ENCODE measurements at regions not wholly inside any gene's neighbourhood (a gene's known extent, or its start where the extent isn't known, plus 50 kb on each side); places are given as distances from the start of the nearest gene placed in this dataset.

DNA sequence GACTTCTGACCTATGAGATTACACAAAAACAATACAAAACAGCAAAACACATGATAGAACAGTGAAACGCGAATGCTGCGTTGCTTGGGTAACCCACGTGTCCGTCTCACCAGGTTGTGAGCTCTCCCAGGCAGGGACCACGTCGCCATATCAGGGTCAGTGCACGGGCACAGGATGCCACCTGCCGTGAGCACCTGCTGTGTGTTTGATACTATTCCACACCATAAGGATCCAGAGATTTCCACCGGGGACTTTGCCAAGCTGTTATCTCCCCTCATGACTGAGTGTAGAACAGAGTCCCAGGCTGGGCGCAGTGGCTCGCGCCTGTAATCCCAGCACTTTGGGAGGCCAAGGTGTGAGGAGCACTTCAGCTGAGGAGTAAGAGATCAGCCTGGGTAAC lies 288.0 kb downstream of the BMP7 start:
- no peak for DNase-seq

DNA sequence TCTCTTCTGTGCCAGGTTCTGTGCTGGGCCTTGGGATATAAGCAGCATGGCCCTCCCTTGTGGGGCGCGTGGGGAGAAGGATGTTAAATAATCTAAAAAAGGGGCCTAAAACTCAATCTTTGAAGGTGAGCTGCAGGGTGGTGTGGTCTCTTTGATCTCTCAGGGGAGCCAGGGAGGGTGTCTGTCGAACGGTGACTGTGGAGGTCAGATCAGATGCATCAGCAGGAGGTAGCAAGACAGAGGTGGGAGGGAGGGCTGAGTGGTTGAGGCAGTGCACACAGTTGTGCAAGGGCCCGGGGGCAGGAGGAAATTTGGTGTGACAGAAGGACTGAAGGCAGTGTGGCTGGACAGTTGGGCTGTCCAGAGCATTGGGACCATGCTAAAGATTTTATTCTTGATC lies 287.3 kb downstream of the BMP7 start:
- no peak for DNase-seq

DNA sequence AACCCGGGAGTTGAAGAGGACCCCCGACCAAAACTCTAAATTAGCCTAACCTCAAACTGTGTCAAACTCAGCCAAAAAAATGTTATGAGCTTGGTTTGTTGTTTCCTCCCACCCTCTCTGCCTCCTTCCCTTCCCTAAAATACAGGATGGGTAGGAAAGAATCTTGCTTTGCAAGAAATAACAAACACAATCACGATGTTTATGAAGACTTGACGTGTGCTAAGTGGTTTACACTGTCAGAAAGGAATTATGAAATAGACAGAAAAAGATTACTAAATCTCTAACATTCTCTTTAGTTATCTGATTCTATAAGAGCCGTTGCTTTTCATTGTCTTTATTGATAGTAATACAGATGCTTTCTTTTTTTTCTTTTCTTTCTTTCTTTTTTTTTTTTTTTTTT lies 285.1 kb downstream of the BMP7 start:
- DNase-seq, result no peak

DNA sequence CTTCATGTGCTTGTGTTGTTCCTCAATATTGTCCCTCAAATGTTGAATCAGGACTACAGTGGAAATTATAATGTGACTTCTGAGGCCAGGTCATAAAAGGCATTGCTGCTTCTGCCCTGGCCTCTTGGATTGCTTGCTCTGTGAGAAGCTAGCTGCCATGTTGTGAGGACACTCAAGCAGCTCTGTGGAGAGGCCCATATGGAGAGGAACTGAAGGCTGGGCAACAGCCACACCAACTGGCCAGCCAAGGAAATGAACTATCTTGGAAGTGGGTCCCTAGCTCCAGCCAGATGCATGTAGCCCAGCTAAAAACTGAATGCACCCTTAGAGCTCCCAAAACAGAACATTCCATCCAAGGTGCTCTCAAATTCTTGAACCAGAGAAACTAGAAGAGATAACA lies 282.6 kb downstream of the BMP7 start:
- DNase-seq, result no peak

DNA sequence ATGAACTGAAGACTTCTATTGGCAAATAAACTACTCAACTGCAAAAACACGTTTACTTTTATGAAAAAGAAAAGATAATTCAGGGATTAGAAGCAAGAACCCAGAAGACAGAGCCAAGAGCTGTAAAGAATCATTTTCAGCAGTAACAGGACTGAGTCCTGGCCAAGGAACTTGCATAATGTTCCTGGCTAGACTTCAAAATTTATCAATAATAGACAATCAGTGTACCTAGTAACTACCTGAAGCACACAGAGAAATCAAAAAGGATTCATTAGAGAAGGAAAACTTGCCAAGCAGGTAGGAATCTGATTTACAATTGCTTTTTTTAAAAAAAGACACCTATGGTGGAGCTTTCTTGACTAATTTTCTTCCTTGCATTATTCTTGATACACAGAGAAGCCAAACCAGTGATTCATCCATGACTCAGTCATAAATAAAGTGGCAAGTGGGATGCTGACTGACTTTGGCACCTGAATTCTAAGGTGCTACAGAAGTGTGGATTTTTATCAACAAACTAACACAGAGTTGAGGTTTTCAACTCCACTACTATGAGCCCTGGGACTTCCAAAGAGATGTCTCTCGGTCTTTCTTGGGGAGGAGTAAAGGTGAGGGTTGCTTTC lies 281.3 kb downstream of the BMP7 start:
- no peak for DNase-seq

DNA sequence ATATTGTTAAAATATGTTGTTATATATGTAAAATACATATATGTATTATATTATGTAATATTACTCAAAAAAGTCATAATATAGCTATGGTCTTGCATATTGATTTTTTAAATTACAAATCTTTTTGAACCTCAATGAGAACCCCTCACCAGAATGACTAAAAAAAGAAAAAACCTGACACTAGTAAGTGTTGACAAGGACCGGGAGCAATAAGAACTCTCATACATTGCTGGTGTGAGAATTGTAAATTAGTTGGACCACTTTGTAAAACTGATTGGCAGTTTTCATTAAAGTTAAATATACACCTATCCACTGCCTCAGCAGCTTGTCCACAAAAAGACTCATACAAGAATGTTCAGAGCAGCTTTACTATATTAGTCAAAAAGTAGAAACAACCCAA lies 280.0 kb downstream of the BMP7 start:
- no peak for DNase-seq

DNA sequence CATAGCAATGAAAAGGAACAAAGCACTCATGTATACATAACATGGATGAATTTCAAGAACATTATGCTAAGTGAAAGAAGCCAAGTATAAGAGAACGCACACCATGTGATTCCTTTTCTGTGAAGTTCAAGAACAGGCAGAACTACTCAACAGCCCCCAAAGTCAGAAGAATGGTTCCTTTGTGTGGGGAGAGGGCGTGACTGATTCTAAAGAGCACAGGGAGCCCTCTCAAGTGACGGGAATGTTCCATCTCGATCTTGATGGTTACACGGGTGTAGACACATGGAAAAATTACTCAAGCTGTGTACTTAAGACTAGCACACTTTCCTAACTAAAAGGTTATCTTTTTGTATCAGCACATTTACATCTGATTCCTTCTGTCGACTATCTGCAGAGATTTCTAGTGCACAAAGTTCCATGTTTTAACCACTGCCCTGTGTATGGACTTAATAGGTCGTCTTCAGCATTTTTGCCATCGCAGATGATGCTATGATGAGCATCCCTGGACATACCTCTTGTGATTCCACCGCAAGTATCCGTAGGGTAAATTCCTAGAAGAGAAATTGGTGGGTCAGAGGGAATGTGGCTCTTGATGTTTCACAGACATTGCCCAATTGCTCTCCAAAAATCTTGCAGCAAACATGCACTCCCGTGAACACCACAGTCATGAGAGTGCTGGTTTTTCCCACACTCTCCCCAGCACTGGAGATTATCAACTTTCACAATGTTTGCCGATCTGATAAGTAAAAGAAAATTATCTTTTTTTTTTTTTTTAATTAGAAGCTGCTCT lies 279.3 kb downstream of the BMP7 start:
- no peak for DNase-seq

DNA sequence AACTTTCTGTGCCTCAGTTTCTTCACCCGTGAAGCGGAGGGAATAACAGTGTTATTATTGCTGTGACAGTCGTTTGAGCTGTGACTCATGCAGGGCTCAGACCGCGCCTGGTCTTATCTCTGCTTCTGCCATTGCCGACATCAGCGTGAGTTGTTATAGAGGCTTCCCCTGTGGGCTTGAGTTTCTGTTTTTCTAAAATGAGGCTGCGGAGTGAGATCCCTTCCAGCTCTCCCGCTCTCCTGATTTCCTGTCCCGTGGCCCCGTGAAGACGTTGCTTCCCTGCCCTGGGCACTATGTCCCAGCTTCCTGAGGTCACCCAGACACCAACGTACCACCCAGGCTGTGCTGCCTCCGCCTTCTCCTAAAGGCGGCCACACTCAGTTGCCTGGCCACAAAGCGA lies 278.5 kb downstream of the BMP7 start:
- DNase-seq, result no peak

DNA sequence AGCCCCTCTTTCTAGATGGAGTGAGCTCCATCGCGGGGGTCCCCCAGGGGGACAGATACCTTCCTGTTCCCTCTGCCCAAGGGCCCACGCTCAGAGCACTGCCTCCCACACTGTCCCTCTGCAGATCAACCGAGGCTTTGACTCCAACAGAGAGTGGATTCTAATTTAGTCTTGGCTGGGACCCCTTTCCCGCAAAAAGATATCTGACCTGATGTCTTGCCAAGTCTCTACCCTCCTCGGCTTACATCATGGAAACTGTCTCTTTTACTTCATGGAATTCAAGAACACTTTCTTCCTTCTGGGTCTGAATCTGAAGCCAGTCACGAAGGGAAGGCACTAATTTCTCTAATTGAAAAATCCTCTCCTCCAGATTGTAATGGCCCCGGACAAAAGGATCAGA lies 278.0 kb downstream of the BMP7 start:
- DNase-seq, result no peak

DNA sequence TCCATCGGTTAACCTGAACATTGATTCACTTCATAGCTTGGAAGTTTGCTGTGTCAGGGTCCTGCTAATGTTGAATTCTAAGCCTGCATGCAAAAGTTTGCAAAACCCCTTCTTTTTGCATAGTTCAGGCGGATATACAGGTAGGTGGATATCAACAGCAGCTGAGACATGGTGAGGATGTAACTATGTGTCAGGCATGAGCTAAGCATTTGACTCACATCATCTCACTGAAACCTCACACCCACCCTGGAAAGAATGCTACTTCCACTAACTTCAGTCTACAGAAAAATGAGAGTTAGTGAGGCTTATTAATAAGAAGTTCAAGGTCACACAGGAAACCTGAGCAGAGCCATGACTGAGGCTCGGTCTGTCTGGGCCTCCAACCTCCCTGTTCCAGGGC lies 276.9 kb downstream of the BMP7 start:
- no peak for DNase-seq

DNA sequence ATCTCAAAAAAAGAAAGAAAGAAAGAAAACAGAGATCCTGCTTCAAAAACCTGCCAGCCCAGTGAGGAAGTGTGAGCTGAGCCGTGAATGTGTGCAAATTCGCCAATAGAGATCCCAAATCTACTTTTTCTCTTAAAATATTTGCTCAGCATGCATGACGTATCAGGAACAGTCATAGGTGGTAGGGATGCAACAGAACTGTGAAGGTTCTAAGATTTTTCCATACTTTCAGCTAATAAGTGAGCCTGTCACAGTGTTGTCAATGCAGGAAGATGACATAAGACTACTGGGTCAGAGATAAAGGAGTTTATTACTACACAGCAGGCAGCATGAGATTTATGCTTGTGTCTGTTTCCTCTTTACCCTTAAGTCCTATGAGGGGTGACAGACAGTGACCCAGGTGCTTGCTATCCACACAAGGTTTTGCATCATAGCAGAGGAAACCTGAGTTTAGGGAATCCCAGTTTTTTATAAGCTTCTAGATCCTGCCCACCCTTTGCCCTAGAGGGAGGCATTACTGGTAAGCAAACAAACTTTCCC lies 273.4 kb downstream of the BMP7 start:
- DNase-seq, result no peak

DNA sequence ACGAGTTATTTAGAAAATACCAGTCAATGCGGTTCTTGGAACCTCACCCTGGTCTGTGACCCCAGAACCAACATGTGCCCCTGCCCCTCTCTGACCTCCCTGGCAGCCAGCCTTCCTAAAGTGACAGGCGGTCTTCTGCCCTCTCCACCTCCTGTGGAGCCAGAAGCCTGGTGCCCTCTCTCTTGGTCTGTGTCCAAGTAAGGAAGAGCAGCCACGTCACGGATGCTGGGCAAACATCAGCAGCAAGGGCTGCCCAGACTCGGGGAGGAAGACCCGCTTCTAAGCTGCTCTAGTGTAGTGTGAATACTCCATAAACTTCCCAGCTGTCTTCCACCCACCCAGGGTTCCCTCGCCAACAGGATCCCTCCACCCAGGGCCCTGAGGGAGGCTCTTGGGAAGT lies 272.4 kb downstream of the BMP7 start:
- no peak for DNase-seq

DNA sequence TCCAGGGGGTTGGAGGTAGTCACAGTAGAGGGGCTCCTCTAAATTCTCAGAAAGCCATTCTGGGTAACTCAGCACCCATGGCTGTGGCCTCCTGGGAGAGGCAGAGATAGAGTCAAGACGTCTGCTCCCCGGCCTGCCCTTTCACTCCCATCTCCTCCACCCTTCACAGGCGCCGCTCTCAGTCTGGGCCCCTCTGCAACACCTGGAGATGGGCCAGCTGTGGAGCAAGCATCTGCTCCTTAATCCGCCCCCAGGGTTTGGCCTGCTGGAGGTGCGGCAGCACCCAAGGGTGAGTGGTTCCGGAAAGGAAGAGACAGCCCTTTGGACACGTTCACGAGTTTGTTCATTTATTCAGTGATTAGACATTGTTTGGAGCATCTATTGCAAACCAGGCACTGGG lies 271.3 kb downstream of the BMP7 start:
- no peak for DNase-seq

DNA sequence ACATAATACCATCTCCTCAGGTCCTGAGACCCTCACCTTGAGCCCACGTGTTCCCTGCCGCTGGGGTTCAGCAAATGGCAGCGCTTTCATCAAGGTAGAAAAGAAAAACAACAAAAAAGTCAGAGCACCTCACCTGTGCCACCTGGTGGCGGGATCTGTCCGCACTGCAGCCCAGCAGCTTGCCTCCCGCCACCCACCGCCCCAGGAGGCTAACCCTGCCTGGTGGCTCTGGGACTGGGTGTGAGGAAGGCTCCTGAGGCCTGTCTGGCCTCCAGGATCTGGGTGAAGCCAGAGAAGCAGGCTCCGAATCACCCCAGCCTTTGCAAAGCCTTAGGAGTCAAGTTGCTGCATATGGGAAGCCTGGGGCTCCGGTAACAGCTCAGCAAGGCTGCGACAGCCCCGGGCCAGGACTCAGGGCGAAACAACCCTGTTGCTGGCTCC lies 270.8 kb downstream of the BMP7 start:
- DNase-seq, result no peak

DNA sequence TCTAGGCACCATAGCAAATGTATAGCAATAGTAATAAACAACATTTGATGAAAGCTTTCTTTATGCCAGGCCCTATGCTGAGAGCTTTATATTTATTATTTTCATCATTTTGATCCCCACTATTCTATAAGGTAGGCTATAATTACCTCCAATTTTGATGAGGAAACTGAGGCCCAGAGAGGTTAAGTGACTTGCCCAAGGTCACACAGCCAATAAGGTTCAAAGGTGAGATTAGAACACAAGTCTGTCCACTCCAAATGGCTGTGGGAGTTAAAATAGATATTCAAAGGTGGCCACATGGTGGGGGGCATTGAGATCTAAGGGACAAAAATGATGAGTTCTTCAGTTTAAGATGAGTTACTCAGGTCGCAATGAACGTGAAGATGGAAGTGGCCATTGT lies 269.9 kb downstream of the BMP7 start:
- DNase-seq, result no peak

DNA sequence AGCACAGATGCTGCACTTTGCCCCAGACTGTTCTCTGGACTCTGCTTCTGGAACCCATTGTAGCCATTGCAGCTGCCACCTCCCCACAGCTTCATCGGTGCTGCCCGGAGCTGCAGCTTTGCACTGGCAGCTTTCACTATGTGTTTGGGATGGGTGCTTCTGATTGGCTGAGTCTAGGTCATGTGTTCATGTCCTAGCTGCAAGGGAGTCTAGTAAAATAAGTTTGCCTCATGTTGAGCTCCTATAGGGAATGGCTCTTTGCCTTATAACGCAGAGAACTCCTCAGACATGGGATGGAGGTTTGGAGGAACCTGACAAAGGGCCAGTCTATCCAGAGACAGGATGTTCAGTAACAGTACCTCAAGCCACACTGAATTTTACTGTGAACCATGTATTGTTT lies 268.0 kb downstream of the BMP7 start:
- no peak for DNase-seq

DNA sequence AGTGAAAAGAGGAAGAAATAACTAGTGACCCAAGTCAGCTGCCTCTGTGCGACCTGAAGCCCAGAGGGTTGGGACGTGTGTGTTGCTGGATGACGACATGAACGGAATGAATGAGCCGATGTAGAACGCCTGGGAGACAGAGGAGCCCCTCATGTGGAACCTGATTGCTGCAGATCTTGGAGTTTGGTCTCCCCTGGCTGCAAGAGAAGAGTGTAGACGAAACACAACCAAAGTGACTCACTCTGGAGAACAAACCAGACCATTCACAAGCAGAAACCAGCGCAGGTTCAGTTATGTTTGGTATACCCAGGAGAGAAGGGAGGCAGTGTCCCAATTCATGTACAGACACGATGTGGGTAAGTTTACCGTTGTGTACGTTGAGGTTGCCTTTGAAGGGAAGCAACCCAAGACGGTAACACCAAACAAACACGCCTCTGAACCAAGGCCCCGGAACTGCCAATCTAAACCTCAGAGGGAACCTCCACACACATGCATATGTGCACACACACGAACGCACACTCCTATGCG lies 265.9 kb downstream of the BMP7 start:
- DNase-seq, result no peak

DNA sequence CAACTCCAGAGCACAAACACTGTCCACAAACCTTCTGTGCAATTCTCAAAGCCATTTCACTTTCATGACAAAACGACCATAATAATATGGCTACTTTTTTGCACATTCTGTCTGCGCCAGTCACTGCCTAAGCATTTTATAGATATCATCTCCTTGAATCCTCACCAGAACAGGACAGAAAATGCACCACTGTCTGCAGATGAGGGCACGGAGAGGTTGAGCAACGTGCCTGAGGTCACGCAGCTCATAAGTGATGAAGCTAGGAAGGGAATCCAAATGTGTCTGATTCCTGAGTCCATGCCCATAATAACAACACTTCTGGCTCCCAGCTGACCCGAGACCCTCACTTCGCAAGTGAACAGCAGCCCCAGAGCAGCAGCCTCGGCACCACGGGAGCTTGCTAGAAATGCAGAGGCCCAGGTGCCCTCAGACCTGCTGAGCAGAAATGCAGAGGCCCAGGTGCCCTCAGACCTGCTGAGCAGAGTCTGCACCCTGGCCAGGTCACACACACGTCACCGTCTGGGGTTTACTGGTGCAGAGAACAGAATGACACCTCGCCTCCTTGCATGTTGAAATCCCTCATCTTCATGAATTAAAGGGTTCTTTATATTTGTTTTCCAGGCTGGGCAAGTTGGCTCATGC lies 265.2 kb downstream of the BMP7 start:
- no peak for DNase-seq

DNA sequence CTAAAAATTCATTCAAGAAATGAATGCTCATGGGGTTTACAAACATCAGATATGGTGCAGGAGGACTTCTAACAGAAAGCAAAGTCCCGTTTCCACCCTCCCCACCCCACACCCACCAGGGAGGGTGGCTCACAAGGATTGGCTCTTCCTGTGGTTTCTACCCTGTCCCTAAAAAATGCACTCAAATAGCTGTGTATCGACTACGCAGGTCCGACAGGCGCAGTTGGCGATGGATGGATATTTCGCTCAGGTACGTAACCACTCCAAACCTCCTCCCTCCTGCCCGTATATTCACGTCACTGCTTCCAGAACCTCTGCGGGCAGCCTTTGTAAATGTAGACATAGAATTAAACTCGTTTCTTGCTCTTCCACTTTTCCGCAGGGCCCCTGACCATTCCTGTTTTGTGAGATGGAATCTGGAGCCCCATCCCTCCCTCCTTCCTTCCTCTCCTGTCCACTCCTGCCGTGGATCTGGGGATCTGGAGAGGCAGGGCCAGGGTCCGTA lies 264.3 kb downstream of the BMP7 start:
- DNase-seq, result no peak

DNA sequence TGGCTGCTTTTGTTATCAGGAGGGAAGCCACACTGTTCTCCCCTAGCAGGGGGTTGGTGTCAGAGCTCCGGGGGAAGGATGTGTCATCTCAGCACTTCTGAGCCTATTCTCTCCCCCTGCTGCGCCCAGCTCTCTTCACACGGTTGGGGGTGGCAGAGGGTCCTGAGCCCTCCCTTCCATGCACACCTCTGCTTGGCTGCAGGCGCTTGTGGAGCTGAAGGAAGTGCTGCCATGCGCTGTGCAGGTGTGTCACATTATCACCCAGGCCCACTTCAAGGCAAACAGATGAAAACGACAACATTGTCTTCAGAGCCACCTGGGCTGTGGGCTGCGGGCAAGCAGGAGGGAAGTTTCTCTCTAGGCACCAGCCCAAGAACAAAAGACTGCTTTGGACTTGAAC lies 263.4 kb downstream of the BMP7 start:
- DNase-seq, result no peak

DNA sequence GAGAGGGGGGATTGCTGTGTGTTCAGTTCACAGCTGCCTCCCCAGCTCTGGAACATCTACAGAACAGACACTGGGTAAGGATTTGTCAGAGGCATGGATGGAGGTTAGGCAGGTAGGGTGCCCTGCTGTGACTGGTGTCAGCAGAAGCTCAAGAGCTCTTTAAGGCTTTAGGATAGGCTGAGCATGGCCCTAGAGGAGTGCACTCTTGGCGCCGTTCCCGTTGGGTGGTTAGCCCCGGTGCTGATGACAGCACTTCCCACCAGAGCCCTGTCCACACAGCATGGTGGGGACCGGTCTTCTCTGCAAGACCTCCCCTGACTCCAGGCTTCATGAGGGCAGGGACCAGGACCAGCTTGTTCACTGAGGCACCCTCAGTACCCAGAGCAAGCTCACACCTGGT lies 262.0 kb downstream of the BMP7 start:
- DNase-seq, result no peak

DNA sequence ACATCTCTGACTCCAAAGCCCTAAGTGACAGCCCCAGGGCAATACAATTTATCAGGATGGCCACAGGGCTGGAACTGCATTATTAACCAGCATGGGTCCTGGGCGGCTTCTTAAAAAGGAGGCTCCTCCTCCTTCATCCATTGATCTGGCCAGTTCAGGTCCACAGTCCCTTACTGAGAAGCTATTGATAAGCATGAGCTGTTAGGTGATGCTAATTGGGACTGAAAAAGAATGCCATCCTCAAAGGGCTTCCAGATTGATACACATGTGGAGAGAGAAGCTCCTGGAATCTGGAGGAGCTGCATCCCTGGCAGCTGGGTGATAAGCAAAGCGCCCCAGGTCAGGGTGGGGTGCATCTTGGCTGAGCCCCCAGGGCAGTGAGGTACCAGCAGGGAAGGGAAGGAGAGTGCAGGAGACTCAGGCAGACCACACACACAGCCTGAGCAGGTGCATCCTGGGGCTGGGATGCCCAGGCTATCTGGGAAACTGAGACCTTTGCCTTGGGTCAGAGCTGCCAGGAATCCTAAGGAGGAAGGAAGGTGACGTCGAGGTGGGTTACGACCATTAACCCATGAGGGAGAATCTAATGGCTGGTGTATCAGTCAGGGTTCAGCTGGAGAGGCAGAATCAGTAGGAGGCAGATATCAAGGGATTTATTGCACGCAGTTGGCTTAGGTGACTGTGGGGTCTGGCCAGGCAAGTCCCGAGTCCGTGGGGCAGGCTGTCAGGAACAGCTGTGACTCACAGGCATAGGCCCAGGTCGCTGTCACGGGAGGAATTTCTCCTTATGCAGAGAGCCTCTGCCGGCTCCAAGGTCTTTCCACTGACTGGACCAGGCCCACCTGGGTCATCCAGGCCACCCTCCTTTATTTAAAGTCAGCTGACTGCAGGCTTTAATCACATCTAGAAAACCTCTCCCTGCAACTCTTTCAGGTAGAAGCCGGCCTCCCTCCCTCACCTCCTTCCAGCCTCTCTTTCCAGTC lies 261.2 kb downstream of the BMP7 start:
- no peak for DNase-seq

All from inflammatory macrophage treated with lipopolysaccharide for 4 hours (primary cell).